ENCODE measurements at regions not wholly inside any gene's neighbourhood (a gene's known extent, or its start where the extent isn't known, plus 50 kb on each side); places are given as distances from the start of the nearest gene placed in this dataset.

DNA sequence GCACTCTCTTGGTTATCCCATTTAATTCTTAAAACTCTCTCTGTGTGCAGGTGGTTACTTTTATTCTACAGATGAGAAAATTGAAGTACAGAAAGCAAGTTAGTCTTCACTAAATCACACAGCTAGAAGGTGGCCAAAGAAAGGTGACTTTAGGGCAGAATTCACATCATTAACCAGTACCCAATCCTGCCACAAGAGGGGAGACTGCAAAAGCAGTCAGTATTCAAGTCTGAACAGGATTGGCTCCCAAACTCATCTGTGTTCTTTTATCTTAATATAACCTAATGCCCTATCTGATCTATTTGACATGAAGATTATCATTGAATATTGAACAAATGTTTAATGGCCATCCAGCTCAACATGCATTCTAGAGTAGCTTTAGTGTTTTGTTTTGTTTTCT is 225.3 kb upstream of the FAM83B start:
- H2BK120ac ChIP-seq (ENCODE audit: low read depth, low read length, poor library complexity, severe bottlenecking) = no peak overlapping the region
- H3K4me1 Mint-ChIP-seq = peaks cover 5% of the 10 kb centered on the region in 2 experiments

More for the DNA sequence above, 225.3 kb upstream of the FAM83B start:
- Histone ChIP-seq H2AK5ac (ENCODE audit: insufficient read length, low read length) (no peak overlapping the region), H3K4ac (ENCODE audit: low read depth, low read length) (no peak overlapping the region), H3K14ac (ENCODE audit: insufficient read depth, low read length) (no peak overlapping the region), H3K79me1 (ENCODE audit: insufficient read depth, low read depth, low read length, poor library complexity, severe bottlenecking) (no peaks in the 10 kb centered on the region), H2BK15ac (ENCODE audit: low read depth, low read length) (no peak overlapping the region), H2BK5ac (ENCODE audit: insufficient read length, low read length) (no peak overlapping the region), H3K23me2 (ENCODE audit: insufficient read length, low read depth, low read length, poor library complexity, severe bottlenecking) (no peaks in the 10 kb centered on the region), H3K23ac (ENCODE audit: insufficient read length, low read depth, low read length) (no peak overlapping the region), H3K9me3 (ENCODE audit: control insufficient read depth, low read depth, low read length) (no peaks in the 10 kb centered on the region), H4K91ac (ENCODE audit: insufficient read length, low read depth, low read length) (no peak overlapping the region), H4K20me1 (ENCODE audit: control insufficient read depth, insufficient read depth, insufficient read length) (no peaks in the 10 kb centered on the region), H3K27ac (ENCODE audit: insufficient read length, low read depth, low read length) (no peak overlapping the region), H3K4me2 (ENCODE audit: insufficient read depth, insufficient read length, low read length) (no peak overlapping the region), H4K8ac (replicated peaks; ENCODE audit: insufficient read length, low read depth, low read length) (no peak overlapping the region), H3K9ac (ENCODE audit: extremely low read depth, insufficient read length, low read length) (no peak overlapping the region), H3K27me3 (ENCODE audit: insufficient read depth, low read length) (no peaks in the 10 kb centered on the region), H4K5ac (ENCODE audit: insufficient read length, low read depth, low read length) (no peak overlapping the region), H2BK20ac (ENCODE audit: low read depth, low read length, poor library complexity, severe bottlenecking) (no peak overlapping the region), H3T11ph (ENCODE audit: low read length) (no peak overlapping the region), H2AFZ (ENCODE audit: low read length) (no peak overlapping the region), H3K4me1 (ENCODE audit: insufficient read depth, low read length) (no peaks in the 10 kb centered on the region), H3K56ac (ENCODE audit: insufficient read length, low read depth, low read length) (no peak overlapping the region), H3K79me2 (ENCODE audit: insufficient read depth, low read length) (no peaks in the 10 kb centered on the region), H2BK12ac (ENCODE audit: insufficient read length, low read depth, low read length) (no peak overlapping the region), H3K18ac (ENCODE audit: insufficient read length, low read depth, low read length) (no peak overlapping the region)
- no peaks in the 10 kb centered on the region for H3K9me3 Mint-ChIP-seq
- H3K4me3 Mint-ChIP-seq = no peak overlapping the region
- no peak overlapping the region for H3K27ac Mint-ChIP-seq
- no peak for DNase-seq
- TF ChIP-seq, protein P1, sequence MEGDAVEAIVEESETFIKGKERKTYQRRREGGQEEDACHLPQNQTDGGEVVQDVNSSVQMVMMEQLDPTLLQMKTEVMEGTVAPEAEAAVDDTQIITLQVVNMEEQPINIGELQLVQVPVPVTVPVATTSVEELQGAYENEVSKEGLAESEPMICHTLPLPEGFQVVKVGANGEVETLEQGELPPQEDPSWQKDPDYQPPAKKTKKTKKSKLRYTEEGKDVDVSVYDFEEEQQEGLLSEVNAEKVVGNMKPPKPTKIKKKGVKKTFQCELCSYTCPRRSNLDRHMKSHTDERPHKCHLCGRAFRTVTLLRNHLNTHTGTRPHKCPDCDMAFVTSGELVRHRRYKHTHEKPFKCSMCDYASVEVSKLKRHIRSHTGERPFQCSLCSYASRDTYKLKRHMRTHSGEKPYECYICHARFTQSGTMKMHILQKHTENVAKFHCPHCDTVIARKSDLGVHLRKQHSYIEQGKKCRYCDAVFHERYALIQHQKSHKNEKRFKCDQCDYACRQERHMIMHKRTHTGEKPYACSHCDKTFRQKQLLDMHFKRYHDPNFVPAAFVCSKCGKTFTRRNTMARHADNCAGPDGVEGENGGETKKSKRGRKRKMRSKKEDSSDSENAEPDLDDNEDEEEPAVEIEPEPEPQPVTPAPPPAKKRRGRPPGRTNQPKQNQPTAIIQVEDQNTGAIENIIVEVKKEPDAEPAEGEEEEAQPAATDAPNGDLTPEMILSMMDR (conservative IDR thresholded peaks at IDR 0.05) = peak; percentile 60
- H3K27me3 Mint-ChIP-seq (ENCODE audit: low read depth) = no peaks in the 10 kb centered on the region; the same call in 1 of the 2 replicates
- H3K36me3 Mint-ChIP-seq (ENCODE audit: insufficient read depth in 1 of 3, low read depth in 3 of 3) = no peaks in the 10 kb centered on the region

All from H9 (cell line).